ENCODE measurements at regions not wholly inside any gene's neighbourhood (a gene's known extent, or its start where the extent isn't known, plus 50 kb on each side); places are given as distances from the start of the nearest gene placed in this dataset.

DNA sequence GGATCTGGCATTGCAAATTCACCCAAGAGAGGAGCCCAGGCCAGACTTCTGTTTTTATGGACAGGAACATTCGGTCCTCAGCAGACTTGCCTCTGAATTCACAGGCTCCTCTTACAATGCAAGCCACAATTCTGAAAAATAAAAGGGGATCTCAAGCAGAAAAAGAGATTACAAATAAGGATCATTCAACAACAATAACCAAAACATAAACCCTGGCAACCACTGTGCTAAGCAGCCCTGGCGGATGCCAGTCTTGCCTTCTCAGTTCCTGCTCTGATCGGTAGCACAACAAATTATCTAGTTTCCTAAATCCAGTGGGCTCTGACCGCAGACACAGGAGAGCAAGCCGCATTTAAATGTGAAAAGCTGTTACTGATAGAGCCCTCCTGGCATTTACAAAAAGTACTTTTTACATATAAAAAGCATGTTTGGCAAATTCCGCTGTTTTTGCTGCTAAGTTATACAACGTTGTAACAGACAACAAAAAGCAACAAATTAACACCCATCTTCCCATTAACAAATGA is 123.4 kb upstream of the FOXD3 start:
- TF ChIP-seq, protein P1, sequence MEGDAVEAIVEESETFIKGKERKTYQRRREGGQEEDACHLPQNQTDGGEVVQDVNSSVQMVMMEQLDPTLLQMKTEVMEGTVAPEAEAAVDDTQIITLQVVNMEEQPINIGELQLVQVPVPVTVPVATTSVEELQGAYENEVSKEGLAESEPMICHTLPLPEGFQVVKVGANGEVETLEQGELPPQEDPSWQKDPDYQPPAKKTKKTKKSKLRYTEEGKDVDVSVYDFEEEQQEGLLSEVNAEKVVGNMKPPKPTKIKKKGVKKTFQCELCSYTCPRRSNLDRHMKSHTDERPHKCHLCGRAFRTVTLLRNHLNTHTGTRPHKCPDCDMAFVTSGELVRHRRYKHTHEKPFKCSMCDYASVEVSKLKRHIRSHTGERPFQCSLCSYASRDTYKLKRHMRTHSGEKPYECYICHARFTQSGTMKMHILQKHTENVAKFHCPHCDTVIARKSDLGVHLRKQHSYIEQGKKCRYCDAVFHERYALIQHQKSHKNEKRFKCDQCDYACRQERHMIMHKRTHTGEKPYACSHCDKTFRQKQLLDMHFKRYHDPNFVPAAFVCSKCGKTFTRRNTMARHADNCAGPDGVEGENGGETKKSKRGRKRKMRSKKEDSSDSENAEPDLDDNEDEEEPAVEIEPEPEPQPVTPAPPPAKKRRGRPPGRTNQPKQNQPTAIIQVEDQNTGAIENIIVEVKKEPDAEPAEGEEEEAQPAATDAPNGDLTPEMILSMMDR (IDR thresholded peaks at IDR 0.05): no peak
- Mint-ChIP-seq H3K4me1 (no peaks in the 10 kb centered on the region), H3K27me3 (peaks cover 4% of the 10 kb centered on the region), H3K9me3 (no peaks in the 10 kb centered on the region), H3K27ac (no peak overlapping the region), H3K4me3 (no peak overlapping the region), H3K36me3 (ENCODE audit: low read depth) (no peaks in the 10 kb centered on the region)
- no peak for ATAC-seq (ENCODE audit: low read depth)
- CTCF ChIA-PET: no interaction called here
- intact Hi-C loops (cut with micrococcal nuclease): no loop called here
- POLR2A ChIA-PET: no interaction called here
- DNase-seq: no peak

DNA sequence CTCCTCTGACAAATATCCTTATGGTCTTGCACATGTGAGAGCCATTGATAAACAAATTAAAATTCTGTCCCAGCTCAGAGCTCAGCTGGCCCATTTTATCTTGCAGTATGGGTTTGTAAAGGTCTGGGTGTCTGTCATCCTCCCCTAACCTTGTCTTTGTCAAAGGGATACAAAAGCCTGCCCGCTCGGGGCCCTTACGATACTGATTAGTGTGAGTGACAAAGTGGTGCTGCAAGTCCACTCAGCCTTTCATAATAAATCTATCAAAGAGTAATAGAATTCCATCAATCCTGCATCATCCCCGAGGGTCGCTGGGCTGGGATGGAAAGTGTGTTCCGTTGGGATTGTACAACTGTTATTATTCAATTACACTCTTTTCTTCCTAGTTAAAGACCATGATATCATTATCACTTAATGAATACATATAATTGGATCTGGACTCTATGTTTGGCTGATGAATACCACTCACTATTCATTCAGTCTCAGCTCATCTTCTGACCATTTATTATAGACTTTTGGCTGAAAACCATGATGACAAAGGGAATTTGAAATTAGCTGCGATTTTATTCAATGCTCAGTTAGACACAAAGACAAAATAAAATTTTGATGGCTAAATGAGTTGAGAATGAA is 122.5 kb upstream of the FOXD3 start:
- Mint-ChIP-seq H3K27ac (no peak overlapping the region), H3K4me3 (no peak overlapping the region), H3K9me3 (no peaks in the 10 kb centered on the region), H3K4me1 (no peaks in the 10 kb centered on the region), H3K27me3 (peaks cover 4% of the 10 kb centered on the region), H3K36me3 (ENCODE audit: low read depth) (no peaks in the 10 kb centered on the region)
- DNase-seq (no peak), ATAC-seq (ENCODE audit: low read depth) (no peak)
- POLR2A ChIA-PET: no interaction called here
- CTCF ChIA-PET: no interaction called here
- TF ChIP-seq, protein P1 (IDR thresholded peaks at IDR 0.05): no peak
- intact Hi-C loops (cut with micrococcal nuclease): no loop called here

DNA sequence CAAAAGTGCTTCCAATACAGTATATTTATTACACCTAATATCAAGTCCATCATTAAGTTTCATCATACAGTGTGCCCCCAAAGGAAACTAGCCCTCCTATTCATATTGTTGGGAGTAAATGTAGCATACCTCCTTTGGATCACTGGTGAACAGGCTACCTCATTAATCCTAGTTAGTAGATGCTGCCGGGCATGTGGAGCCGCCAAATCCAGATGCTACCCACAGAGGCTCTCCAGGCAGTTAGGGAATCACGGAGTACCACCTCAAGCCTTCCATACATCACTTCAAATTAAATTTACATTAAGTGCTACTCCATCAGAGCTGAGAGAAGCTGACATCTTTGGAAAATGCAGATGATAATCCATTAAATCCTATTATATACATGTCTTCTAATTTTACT is 121.7 kb upstream of the FOXD3 start:
- H3K27me3 Mint-ChIP-seq: peaks cover 4% of the 10 kb centered on the region
- no peaks in the 10 kb centered on the region for H3K4me1 Mint-ChIP-seq
- no peak overlapping the region for H3K27ac Mint-ChIP-seq
- H3K4me3 Mint-ChIP-seq: no peak overlapping the region
- H3K36me3 Mint-ChIP-seq (ENCODE audit: low read depth): no peaks in the 10 kb centered on the region
- ATAC-seq (ENCODE audit: low read depth): no peak
- TF ChIP-seq, protein P1 (IDR thresholded peaks at IDR 0.05): no peak
- intact Hi-C loops (cut with micrococcal nuclease): no loop called here
- POLR2A ChIA-PET: no interaction called here
- DNase-seq: no peak
- no peaks in the 10 kb centered on the region for H3K9me3 Mint-ChIP-seq
- CTCF ChIA-PET: interaction anchor here (0.9 kb wide), 1 partner anchor 359 kb away, joined by 3 read pairs; no protein-coding TSS in a partner anchor

DNA sequence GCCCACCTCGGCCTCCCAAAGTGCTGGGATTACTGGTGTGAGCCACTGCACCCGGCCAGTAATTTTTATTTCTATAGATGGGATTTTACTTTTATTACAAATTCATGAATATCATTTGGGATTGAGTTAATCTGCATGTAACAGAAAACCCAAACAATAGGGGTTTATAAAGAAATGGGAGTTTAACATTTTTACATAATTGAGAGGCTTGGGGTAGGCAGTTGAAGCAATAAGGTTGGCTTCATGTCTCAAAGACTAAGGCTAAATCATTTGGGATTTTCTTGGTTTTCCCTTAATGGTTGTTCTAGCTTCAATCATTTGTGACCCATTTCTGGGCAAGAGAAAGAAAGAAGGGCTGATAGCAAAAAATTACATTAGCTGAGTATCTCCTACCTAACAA is 118.7 kb upstream of the FOXD3 start:
- Mint-ChIP-seq H3K27me3 (peaks cover 3% of the 10 kb centered on the region), H3K27ac (no peak overlapping the region), H3K36me3 (ENCODE audit: low read depth) (no peaks in the 10 kb centered on the region), H3K4me1 (no peaks in the 10 kb centered on the region), H3K9me3 (no peaks in the 10 kb centered on the region), H3K4me3 (no peak overlapping the region)
- DNase-seq: no peak
- ChIA-PET CTCF (interaction anchor here (0.9 kb wide), 1 partner anchor 8 kb away, joined by 3 read pairs; no protein-coding TSS in a partner anchor), POLR2A (no interaction called here)
- intact Hi-C loops (cut with micrococcal nuclease): no loop called here
- TF ChIP-seq, protein P1 (IDR thresholded peaks at IDR 0.05): no peak
- ATAC-seq (ENCODE audit: low read depth): no peak

DNA sequence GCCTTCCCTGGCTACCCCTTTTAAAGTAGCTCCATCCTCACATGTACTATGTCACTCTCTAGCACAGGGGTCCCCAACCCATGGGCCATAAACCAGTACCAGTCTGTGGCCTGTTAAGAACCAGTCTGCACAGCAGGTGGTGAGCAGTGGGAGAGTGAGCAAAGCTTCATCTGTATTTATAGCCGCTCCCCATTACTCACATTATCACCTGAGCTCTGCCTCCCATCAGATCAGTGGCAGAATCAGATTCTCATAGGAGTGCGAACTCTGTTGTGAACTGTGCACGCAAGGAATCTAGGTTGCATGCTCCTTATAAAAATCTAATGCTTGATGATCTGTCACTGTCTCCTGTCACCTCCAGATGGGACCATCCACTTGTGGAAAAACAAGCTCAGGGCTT is 116.6 kb upstream of the FOXD3 start:
- Mint-ChIP-seq H3K36me3 (ENCODE audit: low read depth) (no peaks in the 10 kb centered on the region), H3K9me3 (no peaks in the 10 kb centered on the region), H3K27ac (no peak overlapping the region), H3K4me3 (no peak overlapping the region), H3K27me3 (no peaks in the 10 kb centered on the region), H3K4me1 (no peaks in the 10 kb centered on the region)
- ATAC-seq (ENCODE audit: low read depth) (no peak), DNase-seq (no peak)
- ChIA-PET CTCF (no interaction called here), POLR2A (no interaction called here)
- TF ChIP-seq, protein P1 (IDR thresholded peaks at IDR 0.05): no peak
- intact Hi-C loops (cut with micrococcal nuclease): no loop called here
